OCI-LY3 (cell line): ENCODE measurements at regions not wholly inside any gene's neighbourhood (a gene's known extent, or its start where the extent isn't known, plus 50 kb on each side); places are given as distances from the start of the nearest gene placed in this dataset.

ENCODE experiments used
- H2AFZ ChIP-seq: fragments of 200-600, 300-600 bp; shearing (Covaris generic); 2 replicates; pipeline ENCODE4 v1.6.0; 2014; ENCODE audit warnings: antibody characterized with exemption, low read depth, low read length
- H3K27ac ChIP-seq: fragments of 200-600, 300-600 bp; sonication (generic); 2 replicates; pipeline ENCODE4 v1.5.1; 2014; ENCODE audit warnings: mild to moderate bottlenecking, low read length, moderate library complexity, mixed read lengths
- H3K27me3 ChIP-seq: fragments of 200-600, 300-600 bp; sonication (generic); 2 replicates; pipeline ENCODE4 v1.6.1; 2014; ENCODE audit warnings: low read depth, low read length, mixed read lengths
- H3K36me3 ChIP-seq: fragments of 200-600, 300-600 bp; sonication (generic); replicated peaks from 2 replicates; pipeline ENCODE3; 2014; ENCODE audit warnings: low read depth, low read length, mixed read lengths
- H3K4me1 ChIP-seq: fragments of 300-600, 200-600 bp; sonication (generic); 2 replicates; pipeline ENCODE4 v1.6.1; 2014; ENCODE audit warnings: low read length, mixed read lengths
- H3K4me2 ChIP-seq: fragments of 200-600, 300-600 bp; sonication (generic); 2 replicates; pipeline ENCODE4 v1.6.1; 2014; ENCODE audit warnings: low read length, mixed read lengths
- H3K4me3 ChIP-seq: fragments of 300-600, 200-600 bp; sonication (generic); 2 replicates; pipeline ENCODE4 v1.5.1; 2014; ENCODE audit warnings: antibody characterized with exemption, mild to moderate bottlenecking, low read length, moderate library complexity
- H3K79me2 ChIP-seq: fragments of 300-600, 200-600 bp; shearing (Covaris generic); 2 replicates; pipeline ENCODE4 v1.6.1; 2014; ENCODE audit warnings: mild to moderate bottlenecking, low read length, mixed read lengths
- H3K9ac ChIP-seq: fragments of 300-600, 200-600 bp; shearing (Covaris generic); 2 replicates; pipeline ENCODE4 v1.6.0; 2014; ENCODE audit warnings: mild to moderate bottlenecking, low read length, moderate library complexity
- H3K9me3 ChIP-seq: fragments of 200-600, 300-600 bp; shearing (Covaris generic); 2 replicates; pipeline ENCODE4 v1.6.1; 2014; ENCODE audit warnings: low read length, mixed read lengths; ENCODE audit not compliant: insufficient read depth
- H4K20me1 ChIP-seq: fragments of 200-600, 300-600 bp; sonication (generic); 2 replicates; pipeline ENCODE4 v1.6.1; 2016; ENCODE audit warnings: low read length, mixed read lengths; ENCODE audit not compliant: insufficient read depth
- CTCF ChIP-seq: fragments of 200-600, 300-600 bp; sonication (generic); IDR thresholded peaks from 2 replicates; pipeline ENCODE4 v1.5.1; 2014; ENCODE audit warnings: antibody characterized with exemption, low read length, low read depth
- EZH2phosphoT487 ChIP-seq: fragments of 200-600 bp; shearing (Covaris generic); IDR thresholded peaks from 2 replicates; pipeline ENCODE4 v1.6.1; 2018; ENCODE audit warnings: antibody characterized with exemption, mixed run types, low read depth

DNA sequence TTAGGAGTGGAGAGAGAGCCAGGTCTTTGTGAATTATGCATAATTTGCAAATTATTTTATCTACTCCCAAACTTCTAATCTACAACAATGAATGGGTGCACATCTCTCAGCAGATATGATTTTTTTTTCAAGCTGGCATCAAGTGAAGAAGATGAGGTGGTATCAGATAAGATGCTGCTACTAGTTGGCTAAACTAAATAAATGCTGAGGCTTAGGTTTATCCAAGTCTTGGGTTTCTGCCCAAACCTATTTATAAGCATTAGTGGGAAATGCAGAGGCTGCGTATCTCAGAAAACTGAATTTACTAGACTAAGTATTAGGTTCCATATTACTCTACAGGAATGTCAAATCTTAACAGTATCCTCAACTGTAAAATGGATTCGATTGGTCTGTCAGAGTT, 703.0 kb upstream of the CELF2 start:
- H2AFZ ChIP-seq = no peak overlapping the region
- H3K9ac ChIP-seq = no peak overlapping the region
- no peaks in the 10 kb centered on the region for H4K20me1 ChIP-seq
- H3K36me3 ChIP-seq = no peaks in the 10 kb centered on the region
- no peaks in the 10 kb centered on the region for H3K9me3 ChIP-seq
- H3K4me3 ChIP-seq = no peak overlapping the region
- no peak overlapping the region for H3K4me2 ChIP-seq
- H3K27ac ChIP-seq = no peak overlapping the region
- no peaks in the 10 kb centered on the region for H3K4me1 ChIP-seq
- TF ChIP-seq EZH2phosphoT487 = no peak
- TF ChIP-seq CTCF = no peak
- no peaks in the 10 kb centered on the region for H3K27me3 ChIP-seq
- H3K79me2 ChIP-seq = no peaks in the 10 kb centered on the region

DNA sequence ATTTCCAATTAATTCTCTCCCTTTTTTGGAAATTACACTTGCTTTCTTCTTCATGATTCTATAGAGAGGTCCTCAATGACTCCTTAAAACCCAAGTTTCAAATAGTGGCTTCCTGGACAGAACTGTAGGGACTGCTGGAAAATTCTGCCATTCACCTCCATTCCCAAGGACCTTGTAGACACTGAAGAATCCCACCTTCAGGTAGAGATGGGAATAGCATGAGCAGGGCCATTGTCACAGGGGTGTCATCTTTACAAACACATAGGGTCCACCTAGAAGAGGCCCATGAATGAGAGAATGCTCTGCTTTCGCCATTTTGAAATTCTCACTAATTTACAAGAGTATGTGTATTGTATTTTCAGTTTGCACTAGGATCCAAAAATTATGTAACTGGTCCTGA, 701.7 kb upstream of the CELF2 start:
- no peak overlapping the region for H2AFZ ChIP-seq
- H3K4me2 ChIP-seq = no peak overlapping the region
- no peak overlapping the region for H3K4me3 ChIP-seq
- TF ChIP-seq CTCF = no peak
- no peak for TF ChIP-seq EZH2phosphoT487
- H3K27ac ChIP-seq = no peak overlapping the region
- no peaks in the 10 kb centered on the region for H4K20me1 ChIP-seq
- H3K9ac ChIP-seq = no peak overlapping the region
- no peaks in the 10 kb centered on the region for H3K9me3 ChIP-seq
- H3K36me3 ChIP-seq = no peaks in the 10 kb centered on the region
- H3K27me3 ChIP-seq = no peaks in the 10 kb centered on the region
- no peaks in the 10 kb centered on the region for H3K79me2 ChIP-seq
- H3K4me1 ChIP-seq = no peaks in the 10 kb centered on the region

- H3K4me1 ChIP-seq = no peaks in the 10 kb centered on the region
- H3K4me3 ChIP-seq = no peak overlapping the region
- no peaks in the 10 kb centered on the region for H3K79me2 ChIP-seq
- H4K20me1 ChIP-seq = no peaks in the 10 kb centered on the region
- TF ChIP-seq EZH2phosphoT487 = no peak
- TF ChIP-seq CTCF = no peak
- no peaks in the 10 kb centered on the region for H3K36me3 ChIP-seq
- no peak overlapping the region for H3K27ac ChIP-seq
- no peak overlapping the region for H2AFZ ChIP-seq
- H3K4me2 ChIP-seq = no peak overlapping the region
- H3K27me3 ChIP-seq = no peaks in the 10 kb centered on the region
- no peak overlapping the region for H3K9ac ChIP-seq
- H3K9me3 ChIP-seq = no peaks in the 10 kb centered on the region
Observed at GRCh38 chr10:10317151-10317550, 700.5 kb upstream of the CELF2 start.

- Histone ChIP-seq H3K4me1 (no peaks in the 10 kb centered on the region), H3K9me3 (no peaks in the 10 kb centered on the region), H3K4me2 (no peak overlapping the region), H3K27ac (no peak overlapping the region), H3K79me2 (no peaks in the 10 kb centered on the region), H3K9ac (no peak overlapping the region), H3K27me3 (no peaks in the 10 kb centered on the region), H3K36me3 (no peaks in the 10 kb centered on the region), H3K4me3 (no peak overlapping the region), H4K20me1 (no peaks in the 10 kb centered on the region), H2AFZ (no peak overlapping the region)
- no peak for TF ChIP-seq EZH2phosphoT487
- no peak for TF ChIP-seq CTCF
Observed at GRCh38 chr10:10318856-10319255, 698.8 kb upstream of the CELF2 start.
